ENCODE measurements at regions not wholly inside any gene's neighbourhood (a gene's known extent, or its start where the extent isn't known, plus 50 kb on each side); places are given as distances from the start of the nearest gene placed in this dataset.

DNA sequence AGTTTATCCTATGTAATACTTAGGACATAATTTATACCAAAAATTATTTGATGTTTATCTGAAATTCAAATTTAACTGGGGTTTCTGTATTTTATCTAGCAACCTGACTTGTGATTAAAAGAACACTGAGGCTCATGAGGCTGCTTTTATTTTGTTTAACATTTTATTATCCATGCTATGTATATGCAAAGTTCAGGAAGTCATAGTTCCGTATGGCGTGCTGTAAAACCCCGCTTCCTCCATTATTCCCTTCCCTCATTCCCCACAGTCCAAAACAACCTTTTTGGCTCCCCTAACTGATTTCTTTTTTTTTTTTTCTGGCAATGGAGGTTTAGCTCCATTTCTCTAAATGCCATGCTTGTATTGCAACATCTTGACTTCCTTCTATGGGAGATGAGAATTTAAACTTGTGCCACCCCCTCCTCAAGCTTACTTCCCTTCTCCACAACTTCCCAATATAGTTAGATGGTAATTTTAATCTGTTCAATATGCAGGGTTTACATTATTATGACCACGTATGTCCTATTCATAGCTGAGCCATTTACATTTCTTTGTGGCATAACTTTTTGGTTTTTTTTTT, 138.0 kb upstream of the DNAH14 start:
- TF ChIP-seq, protein P1, sequence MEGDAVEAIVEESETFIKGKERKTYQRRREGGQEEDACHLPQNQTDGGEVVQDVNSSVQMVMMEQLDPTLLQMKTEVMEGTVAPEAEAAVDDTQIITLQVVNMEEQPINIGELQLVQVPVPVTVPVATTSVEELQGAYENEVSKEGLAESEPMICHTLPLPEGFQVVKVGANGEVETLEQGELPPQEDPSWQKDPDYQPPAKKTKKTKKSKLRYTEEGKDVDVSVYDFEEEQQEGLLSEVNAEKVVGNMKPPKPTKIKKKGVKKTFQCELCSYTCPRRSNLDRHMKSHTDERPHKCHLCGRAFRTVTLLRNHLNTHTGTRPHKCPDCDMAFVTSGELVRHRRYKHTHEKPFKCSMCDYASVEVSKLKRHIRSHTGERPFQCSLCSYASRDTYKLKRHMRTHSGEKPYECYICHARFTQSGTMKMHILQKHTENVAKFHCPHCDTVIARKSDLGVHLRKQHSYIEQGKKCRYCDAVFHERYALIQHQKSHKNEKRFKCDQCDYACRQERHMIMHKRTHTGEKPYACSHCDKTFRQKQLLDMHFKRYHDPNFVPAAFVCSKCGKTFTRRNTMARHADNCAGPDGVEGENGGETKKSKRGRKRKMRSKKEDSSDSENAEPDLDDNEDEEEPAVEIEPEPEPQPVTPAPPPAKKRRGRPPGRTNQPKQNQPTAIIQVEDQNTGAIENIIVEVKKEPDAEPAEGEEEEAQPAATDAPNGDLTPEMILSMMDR (IDR thresholded peaks at IDR 0.05): no peak
- H3K36me3 Mint-ChIP-seq (ENCODE audit: unreplicated experiment): no peaks in the 10 kb centered on the region
- H3K4me1 Mint-ChIP-seq (ENCODE audit: unreplicated experiment): no peaks in the 10 kb centered on the region
- no peaks in the 10 kb centered on the region for H3K27me3 Mint-ChIP-seq (ENCODE audit: unreplicated experiment)
- no peaks in the 10 kb centered on the region for H3K9me3 Mint-ChIP-seq (ENCODE audit: unreplicated experiment)
- no peak for DNase-seq (ENCODE audit: extremely low spot score, unreplicated experiment)
- H3K27ac Mint-ChIP-seq (ENCODE audit: unreplicated experiment): no peak overlapping the region
- H3K4me3 Mint-ChIP-seq (ENCODE audit: unreplicated experiment): no peak overlapping the region

DNA sequence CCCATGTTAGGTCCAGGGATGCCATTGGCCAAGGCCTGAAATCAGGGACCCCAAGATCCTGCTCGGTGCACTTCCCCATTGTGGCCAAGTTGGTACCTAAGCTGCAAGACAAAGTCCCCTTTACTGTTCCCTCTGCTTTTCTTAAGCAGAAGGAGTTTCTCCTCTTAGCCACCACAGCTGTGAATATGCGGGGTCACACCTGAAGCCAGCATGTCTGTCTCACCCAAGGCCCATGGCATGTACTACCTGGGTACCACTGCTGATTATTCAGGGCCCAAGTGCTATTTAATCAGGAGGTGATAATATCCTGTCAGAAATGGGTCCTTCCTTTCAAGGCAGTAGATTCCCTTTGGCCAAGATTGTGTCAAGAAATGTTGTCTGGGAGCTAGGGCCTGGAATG, 133.9 kb upstream of the DNAH14 start:
- H3K4me3 Mint-ChIP-seq (ENCODE audit: unreplicated experiment): no peak overlapping the region
- H3K27me3 Mint-ChIP-seq (ENCODE audit: unreplicated experiment): no peaks in the 10 kb centered on the region
- TF ChIP-seq, protein P1 (IDR thresholded peaks at IDR 0.05): no peak
- no peaks in the 10 kb centered on the region for H3K36me3 Mint-ChIP-seq (ENCODE audit: unreplicated experiment)
- H3K9me3 Mint-ChIP-seq (ENCODE audit: unreplicated experiment): no peaks in the 10 kb centered on the region
- H3K4me1 Mint-ChIP-seq (ENCODE audit: unreplicated experiment): no peaks in the 10 kb centered on the region
- peak; percentile 66 for DNase-seq (ENCODE audit: extremely low spot score, unreplicated experiment)
- H3K27ac Mint-ChIP-seq (ENCODE audit: unreplicated experiment): no peak overlapping the region

DNA sequence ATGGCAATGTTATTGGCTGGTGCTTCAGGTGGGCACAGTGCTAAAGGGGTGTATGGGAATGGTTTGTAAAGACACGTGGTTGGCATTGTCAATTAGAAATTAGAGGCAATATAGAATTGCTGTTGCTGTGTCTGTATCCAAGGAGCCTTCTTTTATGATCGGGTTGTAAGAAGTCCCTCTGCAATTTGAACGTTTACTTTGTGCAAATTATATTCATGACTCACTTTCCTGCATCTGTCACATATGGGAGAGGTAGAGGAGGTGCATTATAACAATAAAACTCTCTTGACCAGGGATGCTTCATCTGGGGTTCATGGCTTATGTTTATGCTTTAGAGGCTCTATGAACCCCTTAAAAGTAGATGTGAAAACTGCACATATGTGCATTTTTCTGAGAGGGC, 130.4 kb upstream of the DNAH14 start:
- TF ChIP-seq, protein P1 (IDR thresholded peaks at IDR 0.05): no peak
- H3K4me1 Mint-ChIP-seq (ENCODE audit: unreplicated experiment): no peaks in the 10 kb centered on the region

DNA sequence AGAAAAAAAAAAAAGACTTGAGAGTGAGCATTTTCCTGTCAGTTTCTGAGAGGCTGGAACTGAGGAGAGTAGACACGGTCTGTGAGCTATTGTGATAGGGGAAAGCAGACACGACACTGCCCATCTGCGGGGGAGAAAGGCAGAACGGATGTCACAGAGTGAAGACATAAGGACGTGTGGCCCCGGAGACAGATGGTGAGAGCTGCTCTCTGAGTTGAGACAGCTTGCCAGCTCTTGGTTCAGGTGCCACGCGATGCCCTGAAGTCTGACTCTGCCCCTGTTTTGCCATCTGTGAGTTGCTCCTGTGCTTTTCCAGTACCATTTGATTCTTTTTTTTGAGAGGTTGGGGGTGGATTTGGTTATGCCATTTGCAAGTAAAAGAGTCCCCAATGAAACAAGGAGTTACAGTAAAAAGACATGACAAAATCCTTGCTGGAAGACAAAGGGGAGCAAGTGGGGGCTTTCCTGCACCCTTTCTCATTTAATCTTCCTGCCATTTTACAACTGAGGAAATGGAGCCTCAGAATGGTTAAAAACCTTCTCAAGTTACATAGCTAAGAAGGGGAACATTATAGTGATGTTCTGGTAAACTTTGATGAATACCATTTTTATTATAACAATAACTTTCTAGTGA, 128.9 kb upstream of the DNAH14 start:
- no peaks in the 10 kb centered on the region for H3K27me3 Mint-ChIP-seq (ENCODE audit: unreplicated experiment)
- no peak overlapping the region for H3K4me3 Mint-ChIP-seq (ENCODE audit: unreplicated experiment)
- H3K4me1 Mint-ChIP-seq (ENCODE audit: unreplicated experiment): no peaks in the 10 kb centered on the region
- peak; percentile 32 for DNase-seq (ENCODE audit: extremely low spot score, unreplicated experiment)
- no peaks in the 10 kb centered on the region for H3K9me3 Mint-ChIP-seq (ENCODE audit: unreplicated experiment)
- no peaks in the 10 kb centered on the region for H3K36me3 Mint-ChIP-seq (ENCODE audit: unreplicated experiment)
- TF ChIP-seq, protein P1 (IDR thresholded peaks at IDR 0.05): no peak
- no peak overlapping the region for H3K27ac Mint-ChIP-seq (ENCODE audit: unreplicated experiment)

More for the DNA sequence above, 130.4 kb upstream of the DNAH14 start:
- Mint-ChIP-seq H3K27ac (ENCODE audit: unreplicated experiment) (no peak overlapping the region), H3K36me3 (ENCODE audit: unreplicated experiment) (no peaks in the 10 kb centered on the region), H3K27me3 (ENCODE audit: unreplicated experiment) (no peaks in the 10 kb centered on the region), H3K4me3 (ENCODE audit: unreplicated experiment) (no peak overlapping the region), H3K9me3 (ENCODE audit: unreplicated experiment) (no peaks in the 10 kb centered on the region)
- no peak for DNase-seq (ENCODE audit: extremely low spot score, unreplicated experiment)

DNA sequence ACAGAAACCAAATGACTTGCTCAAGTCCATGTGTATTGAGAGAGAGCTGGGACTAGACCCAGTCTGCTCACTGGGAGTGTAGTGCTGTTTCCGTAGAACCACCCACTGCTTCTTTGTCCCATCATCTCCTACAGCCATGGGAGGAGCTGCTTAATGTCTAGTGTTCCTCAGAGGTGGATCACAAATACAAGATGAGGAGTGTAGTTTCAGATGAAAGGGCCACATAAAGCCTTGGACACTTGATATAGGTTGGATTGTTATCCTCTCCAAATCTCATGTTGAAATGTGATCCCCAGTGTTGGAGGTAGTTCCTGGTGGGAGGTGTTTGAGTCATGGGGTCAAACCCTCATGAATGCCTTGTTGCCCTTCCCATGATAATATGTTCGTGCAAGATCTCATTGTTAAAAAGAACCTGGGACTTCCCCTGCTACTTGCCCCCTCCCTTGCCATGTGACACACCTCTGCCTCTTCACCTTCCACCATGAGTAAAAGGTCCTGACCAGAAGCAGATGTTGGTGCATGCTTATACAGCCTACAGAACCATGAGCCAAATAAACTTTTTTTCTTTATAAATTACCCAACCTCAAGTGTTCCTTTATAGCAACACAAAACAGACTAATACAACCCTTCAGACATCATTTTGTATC, 127.5 kb upstream of the DNAH14 start:
- no peaks in the 10 kb centered on the region for H3K27me3 Mint-ChIP-seq (ENCODE audit: unreplicated experiment)
- H3K4me1 Mint-ChIP-seq (ENCODE audit: unreplicated experiment): no peaks in the 10 kb centered on the region
- TF ChIP-seq, protein P1 (IDR thresholded peaks at IDR 0.05): no peak
- H3K9me3 Mint-ChIP-seq (ENCODE audit: unreplicated experiment): no peaks in the 10 kb centered on the region
- H3K27ac Mint-ChIP-seq (ENCODE audit: unreplicated experiment): no peak overlapping the region
- H3K36me3 Mint-ChIP-seq (ENCODE audit: unreplicated experiment): no peaks in the 10 kb centered on the region
- H3K4me3 Mint-ChIP-seq (ENCODE audit: unreplicated experiment): no peak overlapping the region
- no peak for DNase-seq (ENCODE audit: extremely low spot score, unreplicated experiment)
